ENCODE measurements at regions not wholly inside any gene's neighbourhood (a gene's known extent, or its start where the extent isn't known, plus 50 kb on each side); places are given as distances from the start of the nearest gene placed in this dataset.

DNA sequence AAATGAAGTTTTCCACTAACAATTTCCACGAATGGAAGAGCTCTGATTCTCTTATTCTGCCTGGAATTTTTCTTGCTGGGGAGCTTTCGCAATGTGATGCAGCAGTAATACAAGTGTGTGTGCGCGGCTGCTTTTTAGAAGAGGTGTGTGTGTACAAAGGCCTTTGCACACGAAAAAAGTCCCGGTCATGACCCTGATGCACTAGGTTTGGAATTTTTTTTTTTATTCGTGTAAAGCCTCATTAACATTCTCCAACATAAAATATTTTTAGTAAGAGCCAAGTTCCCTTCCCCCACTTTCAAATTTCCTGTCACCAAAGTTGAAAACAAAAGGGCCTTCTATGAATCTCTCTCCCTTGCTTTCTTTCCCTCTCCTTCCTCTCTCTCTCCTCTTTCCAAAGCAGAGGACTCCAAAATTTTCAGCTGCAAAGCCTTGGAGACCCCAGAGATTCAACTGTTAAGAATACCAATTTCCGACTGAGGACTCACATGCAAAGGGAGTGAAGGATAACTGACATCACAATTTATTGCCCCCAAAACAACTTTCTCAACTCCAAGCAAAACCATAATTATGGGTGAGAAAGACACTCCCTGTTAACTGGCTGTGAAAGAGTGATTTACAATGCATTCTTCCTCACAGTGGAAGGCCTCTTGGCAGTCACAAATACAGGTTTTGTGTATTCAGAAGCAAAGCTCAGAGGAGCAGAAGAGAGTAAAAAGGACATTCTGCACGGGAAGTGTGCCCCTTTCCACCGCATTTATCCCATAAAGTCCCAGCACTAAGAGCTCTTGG, 421.2 kb upstream of the JARID2 start:
- Histone ChIP-seq H3F3A (ENCODE audit: insufficient read depth, low read length) (no peaks in the 10 kb centered on the region), H3K4me3 (ENCODE audit: low read length) (no peak overlapping the region), H3K79me2 (ENCODE audit: low read length) (no peaks in the 10 kb centered on the region), H3K4me1 (ENCODE audit: low read length) (no peaks in the 10 kb centered on the region), H3K27ac (ENCODE audit: low read length) (no peak overlapping the region), H3K36me3 (replicated peaks; ENCODE audit: insufficient read depth, low read length) (no peaks in the 10 kb centered on the region), H3K9me3 (replicated peaks; ENCODE audit: insufficient read depth, low read length) (no peaks in the 10 kb centered on the region), H2AFZ (ENCODE audit: low read length) (no peak overlapping the region), H3K9ac (ENCODE audit: low read length) (no peak overlapping the region), H3K27me3 (replicated peaks; ENCODE audit: insufficient read depth, low read length) (no peaks in the 10 kb centered on the region), H4K20me1 (ENCODE audit: insufficient read depth, low read length) (no peaks in the 10 kb centered on the region), H3K9me2 (replicated peaks; ENCODE audit: insufficient read depth, low read length) (no peaks in the 10 kb centered on the region), H3K4me2 (ENCODE audit: low read depth, low read length) (no peak overlapping the region)
- DNase-seq = no peak
- TF ChIP-seq EZH2 (optimal IDR thresholded peaks at IDR 0.05; ENCODE audit: low read depth, low read length) (no peak), EZH2phosphoT487 (IDR thresholded peaks at IDR 0.05; ENCODE audit: low read length) (no peak)
- TF ChIP-seq, protein P1, sequence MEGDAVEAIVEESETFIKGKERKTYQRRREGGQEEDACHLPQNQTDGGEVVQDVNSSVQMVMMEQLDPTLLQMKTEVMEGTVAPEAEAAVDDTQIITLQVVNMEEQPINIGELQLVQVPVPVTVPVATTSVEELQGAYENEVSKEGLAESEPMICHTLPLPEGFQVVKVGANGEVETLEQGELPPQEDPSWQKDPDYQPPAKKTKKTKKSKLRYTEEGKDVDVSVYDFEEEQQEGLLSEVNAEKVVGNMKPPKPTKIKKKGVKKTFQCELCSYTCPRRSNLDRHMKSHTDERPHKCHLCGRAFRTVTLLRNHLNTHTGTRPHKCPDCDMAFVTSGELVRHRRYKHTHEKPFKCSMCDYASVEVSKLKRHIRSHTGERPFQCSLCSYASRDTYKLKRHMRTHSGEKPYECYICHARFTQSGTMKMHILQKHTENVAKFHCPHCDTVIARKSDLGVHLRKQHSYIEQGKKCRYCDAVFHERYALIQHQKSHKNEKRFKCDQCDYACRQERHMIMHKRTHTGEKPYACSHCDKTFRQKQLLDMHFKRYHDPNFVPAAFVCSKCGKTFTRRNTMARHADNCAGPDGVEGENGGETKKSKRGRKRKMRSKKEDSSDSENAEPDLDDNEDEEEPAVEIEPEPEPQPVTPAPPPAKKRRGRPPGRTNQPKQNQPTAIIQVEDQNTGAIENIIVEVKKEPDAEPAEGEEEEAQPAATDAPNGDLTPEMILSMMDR (IDR thresholded peaks at IDR 0.05; ENCODE audit: low read length) = no peak

DNA sequence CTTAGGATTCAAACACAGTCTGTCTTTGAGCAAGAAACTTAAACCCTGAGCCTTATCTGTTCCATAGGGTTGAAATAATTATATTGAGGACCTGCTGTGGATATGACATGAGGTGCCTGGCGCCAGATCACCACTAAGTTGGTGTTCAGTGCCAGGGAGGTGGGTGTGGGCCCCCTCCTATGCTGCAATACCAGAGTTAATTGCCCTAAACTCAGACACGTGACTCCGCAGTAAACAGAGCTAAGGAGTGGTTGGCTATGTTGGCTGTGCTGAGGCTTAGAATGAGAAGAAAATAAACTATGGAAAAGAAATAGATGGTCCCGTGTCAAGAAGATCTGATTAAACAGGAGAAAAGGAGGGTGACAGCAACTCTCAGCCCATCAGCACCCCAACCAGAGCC, 419.4 kb upstream of the JARID2 start:
- H3K27me3 ChIP-seq (replicated peaks; ENCODE audit: insufficient read depth, low read length) = no peaks in the 10 kb centered on the region
- H2AFZ ChIP-seq (ENCODE audit: low read length) = no peak overlapping the region
- H3K9ac ChIP-seq (ENCODE audit: low read length) = no peak overlapping the region
- no peak overlapping the region for H3K27ac ChIP-seq (ENCODE audit: low read length)
- no peaks in the 10 kb centered on the region for H3K9me2 ChIP-seq (replicated peaks; ENCODE audit: insufficient read depth, low read length)
- no peaks in the 10 kb centered on the region for H3K79me2 ChIP-seq (ENCODE audit: low read length)
- no peaks in the 10 kb centered on the region for H3K36me3 ChIP-seq (replicated peaks; ENCODE audit: insufficient read depth, low read length)
- H4K20me1 ChIP-seq (ENCODE audit: insufficient read depth, low read length) = no peaks in the 10 kb centered on the region
- TF ChIP-seq EZH2 (optimal IDR thresholded peaks at IDR 0.05; ENCODE audit: low read depth, low read length) (no peak), EZH2phosphoT487 (IDR thresholded peaks at IDR 0.05; ENCODE audit: low read length) (no peak)
- TF ChIP-seq, protein P1 (IDR thresholded peaks at IDR 0.05; ENCODE audit: low read length) = no peak
- H3K9me3 ChIP-seq (replicated peaks; ENCODE audit: insufficient read depth, low read length) = no peaks in the 10 kb centered on the region
- no peaks in the 10 kb centered on the region for H3F3A ChIP-seq (ENCODE audit: insufficient read depth, low read length)
- no peaks in the 10 kb centered on the region for H3K4me1 ChIP-seq (ENCODE audit: low read length)
- H3K4me2 ChIP-seq (ENCODE audit: low read depth, low read length) = no peak overlapping the region
- no peak for DNase-seq
- no peak overlapping the region for H3K4me3 ChIP-seq (ENCODE audit: low read length)

DNA sequence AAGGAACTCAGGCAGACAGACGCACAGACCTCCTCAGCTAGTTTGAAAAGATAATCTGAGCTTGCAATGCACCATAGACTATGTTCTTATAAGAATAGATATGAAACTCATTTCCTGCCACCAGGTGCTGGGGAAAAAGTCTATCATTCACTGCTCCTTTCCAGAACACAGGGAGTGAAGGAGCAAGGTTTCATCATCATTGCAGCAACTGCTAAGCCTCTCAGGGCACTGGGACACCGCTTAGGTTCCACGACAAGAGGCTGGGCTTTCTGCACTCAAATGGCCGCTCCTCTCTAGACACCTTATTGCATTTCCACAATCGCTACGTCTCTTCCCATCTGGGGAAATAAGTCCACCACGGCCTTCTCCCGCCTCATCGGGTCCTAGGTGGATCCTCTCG, 418.5 kb upstream of the JARID2 start:
- Histone ChIP-seq H3K9me2 (replicated peaks; ENCODE audit: insufficient read depth, low read length) (no peaks in the 10 kb centered on the region), H3K4me2 (ENCODE audit: low read depth, low read length) (no peak overlapping the region), H3K9ac (ENCODE audit: low read length) (no peak overlapping the region), H3K27me3 (replicated peaks; ENCODE audit: insufficient read depth, low read length) (no peaks in the 10 kb centered on the region), H3K27ac (ENCODE audit: low read length) (no peak overlapping the region), H3K36me3 (replicated peaks; ENCODE audit: insufficient read depth, low read length) (no peaks in the 10 kb centered on the region), H3F3A (ENCODE audit: insufficient read depth, low read length) (no peaks in the 10 kb centered on the region), H4K20me1 (ENCODE audit: insufficient read depth, low read length) (no peaks in the 10 kb centered on the region), H3K79me2 (ENCODE audit: low read length) (no peaks in the 10 kb centered on the region), H2AFZ (ENCODE audit: low read length) (no peak overlapping the region), H3K4me1 (ENCODE audit: low read length) (no peaks in the 10 kb centered on the region), H3K4me3 (ENCODE audit: low read length) (no peak overlapping the region), H3K9me3 (replicated peaks; ENCODE audit: insufficient read depth, low read length) (no peaks in the 10 kb centered on the region)
- DNase-seq = no peak
- TF ChIP-seq, protein P1 (IDR thresholded peaks at IDR 0.05; ENCODE audit: low read length) = no peak
- TF ChIP-seq EZH2phosphoT487 (IDR thresholded peaks at IDR 0.05; ENCODE audit: low read length) = no peak
- TF ChIP-seq EZH2 (optimal IDR thresholded peaks at IDR 0.05; ENCODE audit: low read depth, low read length) = no peak

Measured in MM.1S (cell line).